Sigmoid colon (tissue), 4 donors: ENCODE measurements at regions not wholly inside any gene's neighbourhood (a gene's known extent, or its start where the extent isn't known, plus 50 kb on each side); places are given as distances from the start of the nearest gene placed in this dataset.

ENCODE experiments used
- CTCF ChIP-seq, 4 experiments: fragments of 450-650 bp in 3 of 4; fragments of 200-600 bp in 1 of 4; IDR thresholded peaks; one replicate each; pipeline ENCODE4 v1.5.1; 2016 to 2019; ENCODE audit warnings: antibody characterized with exemption in 4 of 4, mild to moderate bottlenecking in 3 of 4, moderate library complexity in 2 of 4
- EP300 ChIP-seq, 4 donors: sonication (generic); formaldehyde crosslinking; IDR thresholded peaks; one replicate each; pipeline ENCODE4 v1.6.1; 2017; ENCODE audit warnings: antibody characterized with exemption in 4 of 4
- POLR2A ChIP-seq, 2 donors: fragments of 450-650 bp; IDR thresholded peaks; one replicate each; pipeline ENCODE4 v1.6.1; 2016; ENCODE audit warnings: antibody characterized with exemption in 2 of 2, mild to moderate bottlenecking in 2 of 2, moderate library complexity in 2 of 2

GRCh38 chr5:98360548-98360947, 412.9 kb upstream of the RGMB start:
- no peak for TF ChIP-seq CTCF (IDR thresholded peaks at IDR 0.05)
- no peak for TF ChIP-seq EP300 (IDR thresholded peaks at IDR 0.05)
- no peak for TF ChIP-seq POLR2A (IDR thresholded peaks at IDR 0.05)
